ENCODE measurements at regions not wholly inside any gene's neighbourhood (a gene's known extent, or its start where the extent isn't known, plus 50 kb on each side); places are given as distances from the start of the nearest gene placed in this dataset.
"Not testable (repeated sequence)": the region's sequence is repeated elsewhere in the genome, so short reads cannot be mapped to it uniquely, and the experiment has no call there.

- no peak for TF ChIP-seq CTCF (IDR thresholded peaks at IDR 0.05; ENCODE audit: low read depth, low read length)
- no peak for DNase-seq (ENCODE audit: low read depth in 1 of 2, low spot score in 1 of 2)
- Histone ChIP-seq H3K9me3 (ENCODE audit: low read depth) (no peaks in the 10 kb centered on the region), H3K4me1 (ENCODE audit: low read depth) (no peaks in the 10 kb centered on the region), H3K27ac (no peak overlapping the region), H3K4me3 (no peak overlapping the region), H3K36me3 (no peaks in the 10 kb centered on the region), H3K27me3 (no peaks in the 10 kb centered on the region)
Observed at GRCh38 chr21:17269760-17270159, 243.1 kb upstream of the CXADR start.

GRCh38 chr21:17270229-17270628, 242.6 kb upstream of the CXADR start:
- H3K4me1 ChIP-seq (ENCODE audit: low read depth): no peaks in the 10 kb centered on the region
- no peak overlapping the region for H3K4me3 ChIP-seq
- TF ChIP-seq CTCF (IDR thresholded peaks at IDR 0.05; ENCODE audit: low read depth, low read length): peak; percentile 42
- H3K36me3 ChIP-seq: no peaks in the 10 kb centered on the region
- H3K27me3 ChIP-seq: no peaks in the 10 kb centered on the region
- DNase-seq (ENCODE audit: low read depth in 1 of 2, low spot score in 1 of 2): peak; percentile 62 to 72
- H3K27ac ChIP-seq: no peak overlapping the region
- no peaks in the 10 kb centered on the region for H3K9me3 ChIP-seq (ENCODE audit: low read depth)

- no peak for DNase-seq (ENCODE audit: low read depth in 1 of 2, low spot score in 1 of 2)
- Histone ChIP-seq H3K4me1 (ENCODE audit: low read depth) (no peaks in the 10 kb centered on the region), H3K36me3 (no peaks in the 10 kb centered on the region), H3K27me3 (no peaks in the 10 kb centered on the region), H3K4me3 (no peak overlapping the region), H3K9me3 (ENCODE audit: low read depth) (no peaks in the 10 kb centered on the region), H3K27ac (no peak overlapping the region)
- no peak for TF ChIP-seq CTCF (IDR thresholded peaks at IDR 0.05; ENCODE audit: low read depth, low read length)
Observed at GRCh38 chr21:17279663-17280062, 233.2 kb upstream of the CXADR start.

GRCh38 chr21:17293016-17293562, 219.8 kb upstream of the CXADR start:
- not testable (repeated sequence) for H3K36me3 ChIP-seq, H3K27me3 ChIP-seq, H3K27ac ChIP-seq

GRCh38 chr21:17295997-17296396, 216.8 kb upstream of the CXADR start:
- Histone ChIP-seq H3K27me3 (no peaks in the 10 kb centered on the region), H3K36me3 (no peaks in the 10 kb centered on the region), H3K9me3 (ENCODE audit: low read depth) (no peaks in the 10 kb centered on the region), H3K4me3 (no peak overlapping the region), H3K27ac (no peak overlapping the region), H3K4me1 (ENCODE audit: low read depth) (no peaks in the 10 kb centered on the region)
- TF ChIP-seq CTCF (IDR thresholded peaks at IDR 0.05; ENCODE audit: low read depth, low read length): no peak
- DNase-seq (ENCODE audit: low read depth in 1 of 2, low spot score in 1 of 2): no peak

More at GRCh38 chr21:17293016-17293562, 219.8 kb upstream of the CXADR start:
- H3K4me3 ChIP-seq; DNase-seq (ENCODE audit: low read depth in 1 of 2, low spot score in 1 of 2); H3K4me1 ChIP-seq (ENCODE audit: low read depth); H3K9me3 ChIP-seq (ENCODE audit: low read depth): not testable (repeated sequence)

- H3K9me3 ChIP-seq (ENCODE audit: low read depth); H3K27ac ChIP-seq; H3K27me3 ChIP-seq; H3K4me3 ChIP-seq; H3K36me3 ChIP-seq; DNase-seq (ENCODE audit: low read depth in 1 of 2, low spot score in 1 of 2); H3K4me1 ChIP-seq (ENCODE audit: low read depth): not testable (repeated sequence)
Observed at GRCh38 chr21:17299576-17299975, 213.3 kb upstream of the CXADR start.

GRCh38 chr21:17327715-17328114, 185.1 kb upstream of the CXADR start:
- H3K9me3 ChIP-seq (ENCODE audit: low read depth); H3K27ac ChIP-seq; DNase-seq (ENCODE audit: low read depth in 1 of 2, low spot score in 1 of 2); H3K4me3 ChIP-seq; H3K4me1 ChIP-seq (ENCODE audit: low read depth); H3K36me3 ChIP-seq; H3K27me3 ChIP-seq: not testable (repeated sequence)
